HG03469 (cell line): ENCODE measurements at regions not wholly inside any gene's neighbourhood (a gene's known extent, or its start where the extent isn't known, plus 50 kb on each side); places are given as distances from the start of the nearest gene placed in this dataset.
"Not testable (repeated sequence)": the region's sequence is repeated elsewhere in the genome, so short reads cannot be mapped to it uniquely, and the experiment has no call there.

Experiments
- ATAC-seq: cut with Tn5 transposase; IDR thresholded peaks from one replicate; pipeline ENCODE4 v1.9.1; 2021; ENCODE audit warnings: mild to moderate bottlenecking, moderate library complexity, moderate number of reproducible peaks; ENCODE audit not compliant: unreplicated experiment

DNA sequence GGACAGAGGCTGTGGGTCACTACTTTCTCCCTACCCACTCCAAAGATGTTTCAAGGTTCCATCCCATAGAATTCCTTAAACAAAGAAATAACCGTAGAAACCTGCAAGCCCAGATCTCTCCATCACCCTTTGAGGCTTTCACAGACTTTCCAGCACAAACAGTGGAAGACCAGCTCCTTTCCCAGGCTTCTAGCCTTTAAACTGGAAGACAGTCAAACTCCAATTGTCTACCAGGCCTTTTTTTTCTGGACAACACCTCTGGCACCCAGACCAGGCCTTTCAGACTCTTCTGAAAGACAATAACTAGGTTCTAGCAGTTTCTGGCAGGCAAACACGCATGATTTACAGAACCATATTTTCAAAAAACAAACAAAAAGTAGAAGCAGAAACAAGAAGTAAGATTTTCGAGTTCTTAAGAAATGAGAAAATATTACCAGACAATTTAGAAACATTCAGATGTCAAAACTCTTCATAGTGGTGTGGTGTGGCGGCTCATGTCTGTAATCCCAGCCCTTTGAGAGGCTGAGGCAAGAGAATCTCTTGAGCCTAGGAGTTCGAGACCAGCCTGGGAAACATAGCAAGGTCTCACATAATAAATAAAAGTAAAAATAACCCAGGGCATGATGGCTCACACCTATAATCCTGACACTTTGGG, 73.0 kb upstream of the EPCAM start:
- ATAC-seq: no peak

DNA sequence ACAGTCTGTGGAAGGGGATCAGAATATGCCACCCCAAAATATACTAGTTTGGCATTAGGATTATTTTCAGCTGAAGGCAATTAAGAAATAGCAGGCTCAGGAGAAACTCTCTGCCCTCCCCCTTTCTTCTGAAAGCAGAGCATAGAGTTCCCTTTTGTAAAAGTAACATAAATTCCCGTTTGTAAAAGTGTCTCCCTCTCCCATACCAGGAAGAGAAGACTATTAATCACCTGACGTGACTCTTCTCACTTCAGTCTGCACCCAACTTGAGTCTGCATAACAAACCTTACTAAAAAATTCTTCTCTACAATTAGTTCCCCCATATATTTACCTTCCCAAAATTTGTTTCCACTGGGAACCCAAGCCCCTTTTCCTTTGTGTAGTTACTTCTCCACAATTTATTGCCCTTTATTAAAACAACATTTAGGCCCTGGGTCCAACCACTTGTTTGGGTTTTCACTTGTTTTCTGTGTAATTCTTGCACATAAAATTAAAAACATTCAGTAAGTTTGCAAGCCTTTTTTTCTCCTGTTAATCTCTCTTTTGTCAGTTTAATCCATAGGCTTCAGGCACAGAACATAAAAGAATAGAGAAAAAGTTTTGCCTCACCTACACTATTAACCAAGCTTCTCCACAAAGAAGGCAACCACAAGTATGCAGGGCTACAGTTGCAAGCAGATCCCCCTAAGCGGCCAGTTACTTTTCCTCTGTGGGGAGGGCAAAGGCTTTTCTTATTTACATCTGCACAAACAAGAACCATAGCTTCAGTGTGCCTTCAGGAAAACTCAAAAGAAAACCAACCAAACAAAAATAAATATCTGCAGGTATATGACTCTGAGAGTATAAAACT, 73.8 kb upstream of the EPCAM start:
- no peak for ATAC-seq

DNA sequence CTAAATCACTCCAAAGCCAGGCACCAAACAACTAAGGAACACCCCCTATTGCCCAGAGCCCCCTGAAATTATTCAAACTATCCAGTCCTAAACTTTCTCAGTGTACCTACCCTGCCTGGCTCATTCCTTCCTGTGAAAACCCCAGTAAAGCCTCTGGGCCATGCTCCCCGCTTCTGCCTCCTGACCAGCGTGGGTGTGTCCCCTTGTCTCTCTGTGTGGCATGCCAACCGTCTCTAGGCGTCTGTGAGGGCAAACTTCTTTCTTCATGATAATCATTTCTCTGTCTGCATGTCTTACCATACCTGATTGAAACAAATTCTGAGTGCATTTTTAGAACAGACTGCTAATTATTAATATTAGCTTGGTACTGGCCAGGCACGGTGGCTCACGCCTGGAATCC, 75.1 kb upstream of the EPCAM start:
- no peak for ATAC-seq

DNA sequence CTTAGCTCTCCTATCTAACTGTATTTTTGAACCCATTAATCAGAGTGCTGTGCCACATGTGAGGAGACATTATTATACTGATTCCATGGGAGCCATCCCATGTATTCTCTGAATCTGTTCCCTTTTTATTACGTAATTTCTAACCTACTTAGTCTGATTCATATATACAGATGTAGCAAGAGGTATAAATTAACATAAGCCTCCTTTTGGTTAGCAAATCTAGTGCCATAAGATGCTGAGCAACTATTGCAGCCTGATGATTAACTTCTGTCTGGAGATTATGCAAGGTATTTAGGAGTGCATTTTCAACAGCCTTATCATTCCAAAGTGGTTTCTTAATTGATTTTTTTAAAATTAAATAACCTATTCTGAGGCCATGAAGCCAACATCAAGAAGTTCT, 80.2 kb upstream of the EPCAM start:
- no peak for ATAC-seq

DNA sequence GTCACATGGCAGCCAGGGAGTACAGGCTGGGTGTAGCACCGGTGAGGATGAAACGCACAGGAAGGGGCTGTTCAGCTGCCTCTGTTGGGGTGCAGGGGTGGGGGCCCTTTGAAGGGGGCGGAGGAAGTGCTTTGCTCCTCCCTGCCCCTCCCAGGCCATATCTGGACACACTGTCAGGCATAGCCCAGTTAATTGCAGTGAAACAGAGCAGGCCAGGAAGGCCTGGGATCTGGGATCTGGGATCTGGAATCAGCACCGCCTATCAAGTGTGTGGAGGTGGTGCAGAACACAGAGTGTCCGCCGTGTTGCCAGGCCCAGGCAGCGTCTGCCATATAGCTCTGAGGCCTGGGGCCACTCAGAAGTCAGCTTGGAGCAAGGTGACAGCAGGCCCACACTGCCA, 85.5 kb upstream of the EPCAM start:
- no peak for ATAC-seq

DNA sequence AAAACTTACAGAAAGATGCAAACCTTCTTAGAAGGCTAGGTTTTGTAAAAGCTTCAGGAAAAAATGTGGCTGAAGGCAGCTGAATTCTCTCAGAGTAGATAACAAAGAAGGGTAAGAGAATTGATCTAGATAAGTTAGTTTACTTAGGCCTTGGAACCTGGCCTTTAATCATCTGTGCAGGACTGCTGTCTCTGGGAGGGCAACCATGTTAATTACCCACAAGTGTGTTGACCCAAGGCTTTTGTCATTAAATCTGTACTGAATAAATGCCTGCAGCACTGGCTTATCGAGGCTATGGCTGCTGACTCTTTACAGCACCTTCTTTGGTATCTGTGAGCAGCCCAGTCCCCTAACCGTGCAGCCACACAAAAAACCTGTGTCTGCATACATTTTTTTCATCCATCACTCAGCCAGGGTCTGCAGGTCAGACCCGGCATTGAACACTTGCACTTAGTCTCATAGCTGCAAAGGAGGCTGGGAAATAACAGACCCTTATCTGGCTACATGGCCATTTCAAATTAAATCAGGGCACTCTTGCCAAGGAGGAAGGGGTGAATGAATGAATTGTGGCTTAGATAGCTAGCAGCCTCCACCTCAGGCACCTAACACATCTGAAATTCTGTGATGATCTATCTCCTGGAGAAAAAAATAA, 86.4 kb upstream of the EPCAM start:
- ATAC-seq: no peak

DNA sequence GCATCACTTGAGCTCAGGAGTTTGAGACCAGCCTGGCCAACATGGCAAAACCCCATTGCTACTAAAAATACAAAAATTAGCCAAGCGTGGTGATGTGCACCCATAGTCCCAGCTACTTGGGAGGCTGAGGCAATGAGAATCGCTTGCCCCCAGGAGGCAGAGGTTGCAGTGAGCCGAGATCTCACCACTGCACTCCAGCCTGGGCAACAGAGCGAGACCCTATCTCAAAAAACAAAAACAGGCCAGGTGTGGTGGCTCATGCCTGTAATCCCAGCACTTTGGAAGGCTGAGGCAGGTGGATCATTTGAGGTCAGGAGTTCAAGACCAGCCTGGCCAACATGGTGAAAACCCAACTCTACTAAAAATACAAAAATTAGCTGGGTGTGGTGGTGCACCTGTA, 89.6 kb upstream of the EPCAM start:
- not testable (repeated sequence) for ATAC-seq

DNA sequence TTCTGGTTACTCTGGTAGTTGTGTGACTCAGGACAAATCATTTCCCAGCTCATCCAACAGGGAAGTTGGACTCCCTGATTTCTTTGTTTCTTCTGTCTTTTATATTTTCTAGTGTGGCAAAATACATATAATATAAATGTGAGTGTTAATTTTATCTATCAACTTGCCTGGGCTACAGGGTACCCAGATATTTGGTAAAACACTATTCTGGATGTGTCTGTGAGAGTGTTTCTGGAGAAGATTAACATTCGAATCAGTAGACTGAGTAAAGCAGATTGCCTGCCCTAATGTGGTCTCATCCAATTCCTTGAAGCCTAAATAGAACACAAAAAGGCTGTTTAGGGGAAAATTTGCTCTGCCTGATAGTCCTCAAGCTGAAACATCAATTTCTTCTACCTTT, 91.1 kb upstream of the EPCAM start:
- no peak for ATAC-seq

DNA sequence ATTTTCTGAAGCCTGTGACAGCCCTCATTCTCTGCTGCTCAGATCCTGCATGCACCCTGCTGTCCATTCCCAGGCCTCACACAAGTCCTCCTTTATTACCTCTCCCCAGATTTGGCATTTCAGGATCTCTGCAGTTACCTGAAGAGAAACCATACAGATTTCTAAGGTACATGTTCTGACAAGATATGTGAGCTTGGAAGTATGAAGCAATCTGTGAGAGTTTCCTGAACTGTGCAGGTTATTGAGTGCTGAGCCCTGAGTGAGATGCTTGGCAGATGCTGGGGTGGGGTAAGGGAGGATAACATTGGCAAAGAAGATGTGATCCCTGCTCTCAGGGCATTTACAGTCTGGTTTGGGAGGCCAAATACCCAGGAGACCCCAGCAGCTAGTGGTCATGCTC, 91.9 kb upstream of the EPCAM start:
- ATAC-seq: no peak

DNA sequence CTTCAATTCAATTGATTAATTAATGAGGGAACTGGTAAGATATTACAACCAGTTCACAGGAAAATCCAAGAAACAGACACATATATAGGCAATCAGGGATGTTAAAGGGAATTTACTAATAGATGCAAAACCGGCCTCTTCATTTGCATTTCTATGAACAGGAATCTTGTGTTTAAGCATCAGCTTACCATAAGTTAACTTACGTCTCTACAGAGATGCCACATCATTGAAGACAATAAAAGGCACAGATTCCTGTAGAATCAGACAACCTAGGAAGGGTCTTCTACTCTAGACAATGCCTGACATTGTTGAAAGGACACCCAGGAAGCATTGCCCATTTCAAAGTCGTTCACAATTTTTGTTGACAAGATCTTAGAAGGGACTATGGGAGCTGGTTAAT, 93.0 kb upstream of the EPCAM start:
- ATAC-seq: no peak

DNA sequence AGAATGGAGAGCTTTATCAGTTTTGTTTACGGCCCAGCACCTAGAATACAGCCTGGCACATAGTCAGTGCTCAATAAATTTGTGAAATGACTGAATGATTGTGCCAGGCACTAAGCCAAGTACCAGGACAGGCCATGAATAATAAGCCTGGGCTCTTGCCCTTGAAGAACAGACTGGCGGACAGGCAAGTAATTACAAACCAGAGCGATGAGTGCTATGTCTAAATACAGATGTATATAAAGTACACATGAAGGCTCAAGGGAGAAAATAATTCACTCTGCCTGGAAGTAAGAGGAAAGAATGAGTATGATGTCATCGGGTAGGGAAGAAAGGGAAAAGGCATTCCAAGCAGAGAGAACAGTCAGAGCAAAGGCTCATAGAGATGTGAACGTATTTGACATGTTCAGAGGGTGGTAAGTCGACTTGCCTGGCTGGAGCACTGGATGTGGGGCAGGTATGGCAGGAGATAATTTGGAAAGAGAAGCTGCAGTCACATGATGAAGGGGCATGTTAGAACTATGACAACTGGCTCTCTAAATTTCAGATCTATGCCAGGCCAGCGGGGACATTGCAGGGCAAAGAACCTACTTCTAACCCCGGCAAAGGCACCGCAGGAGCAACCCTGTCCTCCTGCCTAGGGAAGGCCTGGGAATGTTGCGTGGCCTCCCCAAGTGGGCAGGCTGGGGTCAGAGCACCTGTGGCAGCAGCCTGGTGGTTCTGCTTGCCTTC, 94.9 kb upstream of the EPCAM start:
- no peak for ATAC-seq

DNA sequence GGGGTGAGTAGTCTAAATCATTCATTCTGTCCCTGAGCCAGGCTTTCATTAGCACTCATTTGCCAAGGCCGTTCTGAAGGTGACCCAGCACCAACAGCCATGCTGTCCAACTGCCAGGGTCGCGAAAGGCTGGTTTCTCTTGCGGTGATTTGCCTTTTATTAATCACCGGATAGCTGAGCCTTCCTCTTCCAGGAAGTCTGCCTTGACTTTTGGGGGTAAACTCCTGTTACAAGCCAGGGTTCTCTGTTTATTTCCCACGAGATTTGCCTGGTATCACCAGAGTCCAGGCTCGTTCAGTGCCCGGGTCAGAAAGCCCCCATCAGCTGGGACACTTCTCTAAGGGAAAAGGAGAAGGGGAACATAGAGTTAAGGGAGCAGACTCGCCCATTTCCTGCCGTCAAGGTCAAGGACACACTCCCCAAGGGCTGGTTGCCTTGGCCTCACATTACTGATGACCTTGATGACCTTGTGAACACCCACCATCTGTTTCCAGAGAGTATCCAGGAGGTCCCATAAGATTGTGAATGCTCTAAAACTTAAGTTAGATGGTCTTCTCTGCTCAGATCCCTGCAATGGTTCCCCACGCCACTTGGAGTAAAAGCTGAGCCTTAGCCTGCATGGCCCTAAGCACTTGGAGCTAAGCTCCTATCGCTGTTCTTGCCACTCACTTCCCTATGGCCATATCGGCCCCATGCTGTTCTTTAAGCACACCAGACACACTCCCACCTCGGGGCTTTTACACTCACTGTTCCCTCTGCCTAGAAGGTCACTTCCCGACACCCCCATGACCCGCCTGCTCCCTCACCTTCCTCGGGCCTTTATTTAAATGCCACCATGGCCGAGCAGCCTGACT, 96.0 kb upstream of the EPCAM start:
- no peak for ATAC-seq

DNA sequence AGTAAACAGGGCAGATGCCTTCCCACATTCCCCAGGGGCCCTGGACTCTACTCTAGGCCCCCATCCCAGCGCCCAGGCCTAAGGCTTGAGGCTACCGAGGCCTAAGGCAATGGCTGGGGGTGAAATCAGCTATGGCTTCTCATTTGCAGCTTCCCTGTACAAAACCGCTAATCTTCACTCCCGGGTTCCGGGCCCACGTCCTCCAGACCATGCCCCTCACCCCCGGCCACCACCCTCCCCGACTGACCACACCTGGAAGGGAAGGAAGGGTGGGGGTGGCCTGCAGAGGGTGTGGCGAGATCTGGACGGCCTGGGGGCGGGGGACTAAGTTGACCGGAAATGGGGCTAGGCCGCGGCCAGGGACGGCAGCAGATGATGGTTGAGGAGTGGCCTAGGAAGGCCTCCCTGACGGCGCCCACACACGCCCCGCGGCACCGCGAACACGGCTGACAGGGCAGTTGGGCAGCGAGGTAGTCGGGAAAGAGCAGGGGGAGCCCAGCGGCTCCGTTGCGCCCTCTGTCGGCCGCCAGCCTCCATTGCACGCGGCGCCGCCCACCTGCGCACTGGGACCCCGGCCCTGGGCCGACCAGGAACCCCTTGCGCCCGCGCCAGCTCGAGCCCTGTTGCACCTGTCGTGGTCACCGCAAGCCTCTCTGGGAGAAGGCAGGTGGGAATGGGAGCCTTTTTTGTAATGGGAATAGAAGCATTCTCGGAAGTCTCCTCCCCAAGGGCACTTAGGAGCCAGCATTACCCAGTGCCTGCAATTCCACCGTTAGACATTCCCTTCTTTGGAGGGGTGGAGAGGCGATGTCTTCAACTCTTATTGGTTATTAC, 95.9 kb upstream of the CALM2 start:
- no peak for ATAC-seq

DNA sequence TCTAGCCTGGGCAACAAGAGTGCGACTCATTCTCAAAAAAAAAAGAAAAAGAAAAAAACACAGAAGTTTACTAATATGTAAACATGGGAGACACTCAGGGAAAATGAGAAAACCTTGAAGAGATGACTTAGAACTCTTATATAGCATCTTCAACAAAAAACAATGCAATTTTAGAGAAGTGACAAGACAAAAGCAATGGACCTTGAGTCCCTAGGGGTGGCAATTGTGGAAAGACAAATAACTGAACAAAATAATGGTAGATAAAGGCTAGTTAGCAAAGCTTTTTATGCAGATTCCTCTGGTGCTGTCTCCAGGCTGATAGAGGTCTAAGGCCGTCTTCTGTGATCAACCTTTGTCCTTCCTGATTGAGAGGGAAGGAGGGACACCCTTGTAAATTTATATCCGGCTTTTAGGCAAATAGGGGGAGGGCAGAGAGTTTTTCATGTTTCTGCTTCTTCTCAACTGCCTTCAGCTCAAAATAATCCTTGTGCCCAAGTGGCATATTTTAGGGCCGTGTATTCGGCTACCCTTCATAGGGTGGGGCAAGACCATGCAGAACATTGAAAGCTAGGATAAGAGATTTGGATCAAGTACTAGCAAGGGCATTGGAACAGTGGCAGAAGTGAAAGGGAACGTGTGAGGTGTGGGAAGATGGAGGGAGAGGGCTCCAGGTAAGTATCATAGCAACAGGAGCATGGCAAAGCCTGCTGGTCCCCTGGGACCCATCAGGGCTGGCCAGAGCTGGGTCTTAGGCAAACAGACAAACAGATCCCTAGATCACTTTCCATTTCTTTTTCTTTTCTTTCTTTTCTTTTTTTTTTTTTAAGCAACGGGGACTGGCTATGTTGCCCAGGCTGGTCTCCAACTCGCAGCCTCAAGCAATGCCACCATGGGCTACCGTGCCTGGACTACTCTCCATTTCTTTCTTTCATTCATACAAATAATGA, 95.0 kb upstream of the CALM2 start:
- ATAC-seq: no peak

DNA sequence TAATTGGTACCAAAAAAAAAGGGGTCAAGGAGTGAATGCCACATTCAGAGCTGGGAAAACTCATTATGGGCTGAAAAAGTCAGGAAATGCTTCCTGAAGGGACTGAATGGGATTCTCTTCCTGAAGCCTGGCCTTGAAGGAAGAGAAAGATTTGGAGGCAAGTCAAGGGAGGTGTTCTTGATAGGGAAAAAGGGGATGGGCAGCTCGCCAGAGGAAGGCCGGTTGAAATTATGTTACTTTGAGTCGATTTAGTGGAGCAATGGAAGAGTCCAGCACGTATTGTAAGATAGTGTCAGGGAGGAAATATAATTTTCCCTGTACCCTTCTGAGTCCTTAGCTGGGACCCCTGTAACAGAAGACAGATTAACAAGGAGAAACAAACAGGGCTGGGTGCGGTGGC, 94.1 kb upstream of the CALM2 start:
- no peak for ATAC-seq

DNA sequence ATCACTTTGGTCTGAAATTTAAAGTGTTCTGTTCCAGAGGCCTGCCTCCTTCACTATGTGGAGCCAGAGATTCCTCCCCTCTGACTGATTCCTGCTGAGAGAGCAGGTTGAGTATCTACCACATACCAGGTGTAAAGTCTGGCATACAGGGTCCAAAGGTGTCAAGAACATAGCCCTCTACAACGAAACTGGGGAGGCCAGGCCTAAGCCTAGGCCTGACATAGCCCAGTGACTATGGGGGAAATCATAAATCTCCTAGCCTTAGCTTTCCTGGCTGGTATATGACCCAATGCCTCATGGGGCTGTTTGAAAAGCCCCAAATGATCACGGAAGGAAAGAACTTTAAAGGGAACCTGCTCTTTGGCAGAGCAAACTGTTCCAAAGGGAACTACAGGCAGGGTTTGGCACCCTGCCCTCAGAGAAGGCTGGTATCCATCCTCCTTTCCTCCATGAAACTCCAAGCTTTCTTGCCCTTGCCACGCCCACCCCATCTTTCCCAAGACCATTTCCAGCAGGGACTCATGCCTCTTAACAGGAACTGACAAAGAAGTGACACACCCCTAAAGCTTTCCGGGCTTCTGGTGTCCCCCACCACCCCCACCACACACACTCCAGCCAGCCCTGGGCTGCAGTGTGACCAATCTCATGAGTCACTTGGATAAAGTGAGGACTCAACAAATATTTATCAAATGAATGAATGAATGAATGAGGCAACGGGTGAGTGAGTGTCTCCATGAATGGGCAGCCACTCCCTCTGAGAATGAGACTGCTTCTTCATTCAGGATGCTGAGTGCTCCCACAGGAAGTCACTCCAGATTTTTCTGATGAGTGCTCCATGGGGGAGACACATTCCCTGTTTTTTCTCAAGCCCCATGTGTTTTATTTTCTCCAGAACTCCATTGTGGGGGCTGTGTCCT, 93.3 kb upstream of the CALM2 start:
- no peak for ATAC-seq

DNA sequence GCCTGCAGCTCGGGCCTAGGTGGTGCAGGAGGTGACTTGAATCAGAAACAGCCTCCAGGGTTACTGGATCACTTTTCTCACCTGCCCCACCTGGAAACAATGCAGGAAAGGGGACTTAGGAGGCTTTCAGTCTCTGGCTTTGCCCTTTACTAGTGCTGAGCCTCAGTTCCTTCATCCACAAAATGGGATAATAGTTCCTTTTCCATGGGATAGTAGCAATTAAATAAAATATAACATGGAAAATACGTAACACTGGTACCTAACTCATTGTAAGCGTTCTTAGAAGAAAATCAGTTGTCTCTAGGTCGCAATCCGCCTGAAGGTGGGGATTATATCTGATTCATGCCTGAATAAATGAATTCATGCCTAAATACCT, 91.4 kb upstream of the CALM2 start:
- ATAC-seq: no peak
